ENCODE measurements at regions not wholly inside any gene's neighbourhood (a gene's known extent, or its start where the extent isn't known, plus 50 kb on each side); places are given as distances from the start of the nearest gene placed in this dataset.

- Histone ChIP-seq H3K4me1 (replicated peaks in 1 of 2; ENCODE audit: control insufficient read depth in 2 of 2, insufficient read depth in 2 of 2, low read length in 2 of 2) (no peaks in the 10 kb centered on the region), H3K36me3 (ENCODE audit: control insufficient read depth, insufficient read depth, low read length) (no peaks in the 10 kb centered on the region), H4K20me1 (replicated peaks; ENCODE audit: control insufficient read depth, insufficient read depth, low read length) (no peaks in the 10 kb centered on the region), H3K9me1 (ENCODE audit: control insufficient read depth, insufficient read depth, low read length) (no peaks in the 10 kb centered on the region), H3K27ac (ENCODE audit: extremely low read depth, low read depth, low read length) (no peak overlapping the region), H3K4me3 (no peak overlapping the region), H3K9ac (ENCODE audit: insufficient read depth in 1 of 2, low read depth in 2 of 2, low read length in 2 of 2) (no peak overlapping the region), H3K27me3 (ENCODE audit: control insufficient read depth in 2 of 2, insufficient read depth in 2 of 2, low read length in 2 of 2) (peaks cover 0 to 29% of the 10 kb centered on the region in 2 experiments; a peak in 2 of 5 replicates), H2AFZ (ENCODE audit: low read depth, low read length) (no peak overlapping the region), H3K4me2 (ENCODE audit: insufficient read depth, low read length) (no peak overlapping the region), H3K9me3 (replicated peaks; ENCODE audit: control insufficient read depth, insufficient read depth, low read depth, low read length) (no peaks in the 10 kb centered on the region), H3K79me2 (ENCODE audit: control insufficient read depth, insufficient read depth, low read length) (no peaks in the 10 kb centered on the region)
- no peak for ATAC-seq
- CTCF ChIA-PET (ENCODE audit: low intra/inter-chr PET ratio): no interaction called here
- 0% methylated on average over 2 of the region's 4 CpGs for WGBS (ENCODE audit: insufficient coverage, low coverage, missing lambda C conversion rate)
- POLR2A ChIA-PET: no interaction called here
- in situ Hi-C loops (cut with MboI) (no loop called here), intact Hi-C loops (cut with micrococcal nuclease) (no loop called here)
- FAIRE-seq: no peak
- DNase-seq (ENCODE audit: extremely low read depth in 1 of 4, low spot score in 3 of 4): no peak
- BruUV-seq (replicated peaks): no TSS peak
- TF ChIP-seq POLR2AphosphoS2 (IDR thresholded peaks at IDR 0.05; ENCODE audit: low read length): no peak
These were observed 345.9 kb upstream of the HS6ST1 start for GRCh38 chr2:128664499-128664971.

- intact Hi-C loops (cut with micrococcal nuclease) (no loop called here), in situ Hi-C loops (cut with MboI) (no loop called here)
- ChIA-PET CTCF (ENCODE audit: low intra/inter-chr PET ratio) (no interaction called here), POLR2A (no interaction called here)
- Histone ChIP-seq H3K4me3 (no peak overlapping the region), H3K9me3 (replicated peaks; ENCODE audit: control insufficient read depth, insufficient read depth, low read depth, low read length) (no peaks in the 10 kb centered on the region), H4K20me1 (replicated peaks; ENCODE audit: control insufficient read depth, insufficient read depth, low read length) (no peaks in the 10 kb centered on the region), H2AFZ (ENCODE audit: low read depth, low read length) (no peak overlapping the region), H3K27me3 (ENCODE audit: control insufficient read depth in 2 of 2, insufficient read depth in 2 of 2, low read length in 2 of 2) (peaks cover 0 to 29% of the 10 kb centered on the region in 2 experiments; a peak in 2 of 5 replicates), H3K9ac (ENCODE audit: insufficient read depth in 1 of 2, low read depth in 2 of 2, low read length in 2 of 2) (no peak overlapping the region), H3K4me1 (replicated peaks in 1 of 2; ENCODE audit: control insufficient read depth in 2 of 2, insufficient read depth in 2 of 2, low read length in 2 of 2) (no peaks in the 10 kb centered on the region), H3K27ac (ENCODE audit: extremely low read depth, low read depth, low read length) (no peak overlapping the region), H3K9me1 (ENCODE audit: control insufficient read depth, insufficient read depth, low read length) (no peaks in the 10 kb centered on the region), H3K79me2 (ENCODE audit: control insufficient read depth, insufficient read depth, low read length) (no peaks in the 10 kb centered on the region), H3K36me3 (ENCODE audit: control insufficient read depth, insufficient read depth, low read length) (no peaks in the 10 kb centered on the region), H3K4me2 (ENCODE audit: insufficient read depth, low read length) (no peak overlapping the region)
- FAIRE-seq (no peak), DNase-seq (ENCODE audit: extremely low read depth in 1 of 4, low spot score in 3 of 4) (no peak), ATAC-seq (no peak)
- WGBS (ENCODE audit: insufficient coverage, low coverage, missing lambda C conversion rate): 0% methylated on average over 4 of the region's 4 CpGs
- no TSS peak for BruUV-seq (replicated peaks)
- TF ChIP-seq FOXP1 (CRISPR knock-in tag; IDR thresholded peaks at IDR 0.05) (no peak), SNIP1 (IDR thresholded peaks at IDR 0.05; ENCODE audit: low read depth) (no peak), SETDB1 (IDR thresholded peaks at IDR 0.05; ENCODE audit: low read length) (no peak), CREBBP (IDR thresholded peaks at IDR 0.05; ENCODE audit: low read depth, low read length) (no peak), ZNF518B (CRISPR knock-in tag; IDR thresholded peaks at IDR 0.05) (no peak), HLTF (IDR thresholded peaks at IDR 0.05) (no peak), CBX5 (IDR thresholded peaks at IDR 0.05; ENCODE audit: borderline replicate concordance, low read depth) (no peak), MTA2 (IDR thresholded peaks at IDR 0.05; ENCODE audit: low read depth) (no peak), ZNF224 (CRISPR knock-in tag; IDR thresholded peaks at IDR 0.05) (no peak)
These were observed 346.4 kb upstream of the HS6ST1 start for GRCh38 chr2:128665113-128665512.
